ENCODE measurements at regions not wholly inside any gene's neighbourhood (a gene's known extent, or its start where the extent isn't known, plus 50 kb on each side); places are given as distances from the start of the nearest gene placed in this dataset.

GRCh38 chr6:37078814-37079213 lies 73.4 kb downstream of the FGD2 start:
- H3K27ac ChIP-seq, result no peak overlapping the region

GRCh38 chr6:37081042-37081607 lies 75.7 kb downstream of the FGD2 start:
- 68 to 86% (median 79%) methylated on average over 7 of the region's 7 CpGs for WGBS, 5 donors

More at GRCh38 chr6:37078814-37079213, 73.4 kb downstream of the FGD2 start:
- Histone ChIP-seq H3K27me3 (replicated peaks in 1 of 7) (no peaks in the 10 kb centered on the region), H3K9me3 (no peaks in the 10 kb centered on the region), H3K4me3 (no peak overlapping the region), H3K36me3 (no peaks in the 10 kb centered on the region), H3K4me1 (peaks cover 4 to 33% (median 17%) of the 10 kb centered on the region in 6 donors)
- 84 to 97% (median 93%) methylated on average over 2 of the region's 2 CpGs for WGBS, 5 donors
- no peak for DNase-seq
- TF ChIP-seq POLR2AphosphoS5 (IDR thresholded peaks at IDR 0.05) (no peak), CTCF (IDR thresholded peaks at IDR 0.05 in 8 of 11, conservative IDR thresholded peaks at IDR 0.05 in 3 of 11) (no peak), POLR2A (IDR thresholded peaks at IDR 0.05) (no peak)
- intact Hi-C loops (cut with DNase I; ENCODE audit: low total_unique reads), result no loop called here

GRCh38 chr6:37082390-37083130 lies 77.1 kb downstream of the FGD2 start:
- intact Hi-C loops (cut with DNase I; ENCODE audit: low total_unique reads), result no loop called here
- Histone ChIP-seq H3K36me3 (no peaks in the 10 kb centered on the region), H3K4me3 (no peak overlapping the region), H3K9me3 (no peaks in the 10 kb centered on the region), H3K27ac (peak overlapping the region; percentile 5 to 87 (median 78)), H3K27me3 (replicated peaks in 1 of 7) (no peaks in the 10 kb centered on the region), H3K4me1 (peaks cover 5 to 56% (median 30%) of the 10 kb centered on the region in 6 donors)
- 84 to 94% (median 89%) methylated on average over 17 of the region's 17 CpGs for WGBS, 5 donors
- TF ChIP-seq CTCF (IDR thresholded peaks at IDR 0.05 in 8 of 11, conservative IDR thresholded peaks at IDR 0.05 in 3 of 11) (no peak), POLR2A (IDR thresholded peaks at IDR 0.05) (no peak), POLR2AphosphoS5 (IDR thresholded peaks at IDR 0.05) (no peak)
- no peak for DNase-seq

More at GRCh38 chr6:37081042-37081607, 75.7 kb downstream of the FGD2 start:
- H3K4me1 ChIP-seq, result peaks cover 5 to 55% (median 30%) of the 10 kb centered on the region in 6 donors
- intact Hi-C loops (cut with DNase I; ENCODE audit: low total_unique reads), result no loop called here
- no peak for DNase-seq
- H3K36me3 ChIP-seq, result no peaks in the 10 kb centered on the region
- no peak for TF ChIP-seq POLR2A (IDR thresholded peaks at IDR 0.05)
- no peak for TF ChIP-seq CTCF (IDR thresholded peaks at IDR 0.05 in 8 of 11, conservative IDR thresholded peaks at IDR 0.05 in 3 of 11)
- no peak for TF ChIP-seq POLR2AphosphoS5 (IDR thresholded peaks at IDR 0.05)
- H3K4me3 ChIP-seq, result no peak overlapping the region
- no peaks in the 10 kb centered on the region for H3K9me3 ChIP-seq
- no peaks in the 10 kb centered on the region for H3K27me3 ChIP-seq (replicated peaks in 1 of 7)
- no peak overlapping the region for H3K27ac ChIP-seq
